Urothelium cell line (cell line): ENCODE measurements at regions not wholly inside any gene's neighbourhood (a gene's known extent, or its start where the extent isn't known, plus 50 kb on each side); places are given as distances from the start of the nearest gene placed in this dataset.
"Not testable (repeated sequence)": the region's sequence is repeated elsewhere in the genome, so short reads cannot be mapped to it uniquely, and the experiment has no call there.

Source experiments
- DNase-seq: peaks from one replicate; pipeline ENCODE4 v3.0.0; 2011; ENCODE audit warnings: low spot score, mixed read lengths
- FAIRE-seq: peaks from 2 replicates; lab custom pipeline; 2011; peaks lifted over from hg19 to GRCh38; lab: Jason Lieb, UNC

- DNase-seq: no peak
- no peak for FAIRE-seq
Measured at GRCh38 chr14:83247924-83248639, 1714.4 kb upstream of the SEL1L start.

DNA sequence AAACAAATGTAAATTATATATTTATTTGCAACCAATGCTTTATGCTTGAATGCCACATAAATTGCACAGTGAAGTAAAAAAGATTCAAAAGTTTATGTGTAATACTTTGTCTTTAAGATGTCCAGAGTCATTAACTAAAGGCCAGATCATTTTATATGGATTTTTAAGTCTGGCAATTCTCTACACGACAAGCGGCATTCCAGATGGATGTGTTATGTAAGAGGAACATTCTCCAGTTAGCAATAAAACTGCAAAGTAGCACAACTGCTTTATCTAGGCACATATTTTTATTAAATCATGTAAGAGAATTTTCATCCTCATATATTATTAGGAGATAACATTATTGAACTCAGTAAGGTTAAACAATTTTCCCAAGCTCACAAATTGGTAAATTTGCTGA, 1717.7 kb upstream of the SEL1L start:
- DNase-seq (no peak), FAIRE-seq (no peak)

- no peak for FAIRE-seq
- DNase-seq: no peak
Measured at GRCh38 chr14:83253870-83254269, 1720.2 kb upstream of the SEL1L start.

DNA sequence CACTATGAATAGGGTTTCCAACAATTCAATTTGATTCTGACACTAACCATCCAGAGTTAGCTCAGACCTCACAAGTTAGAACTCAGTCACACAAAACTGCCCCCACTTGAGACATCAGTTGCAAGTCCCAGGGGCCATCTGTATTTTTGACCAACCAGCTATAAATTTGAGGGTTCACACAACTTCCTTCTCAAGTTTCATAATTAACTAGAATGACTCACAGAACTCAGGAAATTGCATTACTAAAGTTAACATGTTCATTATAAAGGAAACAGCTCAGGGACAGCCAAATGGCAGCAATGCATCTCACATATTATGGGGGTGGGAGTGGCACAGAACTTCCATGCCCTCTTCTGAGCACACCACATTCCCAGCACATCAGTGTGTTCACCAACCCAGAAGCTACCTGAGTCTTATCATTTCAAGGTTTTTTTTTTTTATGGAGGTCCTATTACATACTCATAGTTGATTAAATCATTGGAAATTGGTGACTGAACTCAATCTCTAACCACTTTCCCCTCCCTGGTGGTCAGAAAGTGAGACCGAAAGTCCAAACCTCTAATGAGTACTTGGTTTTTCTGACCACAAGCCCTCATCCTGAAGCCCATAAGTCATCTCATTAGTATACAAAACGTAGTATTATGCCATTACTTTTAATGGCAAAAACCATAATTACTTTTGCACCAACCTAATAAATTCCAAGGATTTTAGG, 1721.5 kb upstream of the SEL1L start:
- FAIRE-seq (no peak), DNase-seq (no peak)

DNA sequence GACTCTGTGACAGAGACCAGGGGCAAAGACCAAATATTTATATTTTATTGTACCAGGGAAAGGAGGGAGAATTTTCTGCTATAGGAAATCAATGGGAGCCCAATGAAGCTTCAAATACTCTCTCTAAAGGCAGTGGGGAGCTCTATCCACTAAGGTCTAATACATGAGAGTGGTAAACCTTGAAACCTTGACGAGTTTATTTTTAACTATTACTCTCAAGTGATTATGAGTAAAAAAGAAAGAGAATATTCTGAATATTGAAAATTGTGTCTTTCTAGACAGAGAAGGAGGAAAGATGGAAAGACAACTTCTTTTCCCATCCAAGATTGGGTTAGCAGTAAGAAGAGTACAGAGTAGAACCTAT, 1722.1 kb upstream of the SEL1L start:
- no peak for FAIRE-seq

DNA sequence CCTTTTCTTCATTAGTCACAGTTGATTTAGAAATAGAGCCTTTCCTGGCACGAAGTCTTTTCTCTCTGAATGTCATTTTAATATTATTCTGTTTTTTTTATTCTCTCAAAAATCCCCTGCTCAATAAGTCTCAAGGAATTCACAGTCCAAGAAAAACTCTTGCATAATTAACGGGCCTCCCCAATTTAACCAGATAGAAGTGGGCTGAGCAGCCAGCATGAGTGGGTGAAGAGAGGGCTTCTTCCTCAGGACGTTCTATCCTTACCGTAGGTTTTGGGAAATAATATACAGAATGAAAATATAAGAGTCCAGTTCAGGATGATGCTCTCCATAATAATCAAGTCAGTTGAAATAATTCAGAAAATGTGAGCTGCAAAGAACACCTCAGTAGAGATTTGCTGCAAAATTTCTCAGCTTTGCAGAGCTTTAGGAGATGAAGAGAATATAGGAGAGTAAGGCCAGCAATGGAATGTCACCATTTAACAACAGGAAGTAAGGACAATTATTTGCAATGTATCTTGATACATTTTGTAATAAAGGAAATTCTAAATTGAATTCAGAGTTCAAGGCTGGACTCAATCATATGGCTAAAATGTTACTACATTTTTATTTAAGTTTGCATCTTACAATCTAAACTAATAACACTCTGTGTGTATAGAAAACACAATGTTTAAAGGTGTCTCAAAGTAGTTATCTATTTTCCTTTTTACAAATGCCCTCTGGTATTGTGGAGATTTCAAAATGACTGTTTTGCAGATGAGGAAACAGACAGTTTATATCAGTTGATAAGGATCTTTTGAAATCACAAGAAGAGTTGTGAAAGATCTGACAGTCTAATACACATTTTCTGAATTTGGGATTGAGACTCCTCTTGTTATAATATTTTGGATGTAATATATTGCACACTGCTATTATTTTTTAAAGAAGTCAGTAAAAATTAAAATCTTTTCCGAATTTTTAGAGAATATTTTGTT, 1724.1 kb upstream of the SEL1L start:
- FAIRE-seq (no peak), DNase-seq (no peak)

More for the DNA sequence above, 1722.1 kb upstream of the SEL1L start:
- DNase-seq: no peak

GRCh38 chr14:83260751-83261150, 1727.1 kb upstream of the SEL1L start:
- DNase-seq: no peak
- no peak for FAIRE-seq

- FAIRE-seq (no peak), DNase-seq (no peak)
Measured at GRCh38 chr14:83269583-83269982, 1735.9 kb upstream of the SEL1L start.

DNA sequence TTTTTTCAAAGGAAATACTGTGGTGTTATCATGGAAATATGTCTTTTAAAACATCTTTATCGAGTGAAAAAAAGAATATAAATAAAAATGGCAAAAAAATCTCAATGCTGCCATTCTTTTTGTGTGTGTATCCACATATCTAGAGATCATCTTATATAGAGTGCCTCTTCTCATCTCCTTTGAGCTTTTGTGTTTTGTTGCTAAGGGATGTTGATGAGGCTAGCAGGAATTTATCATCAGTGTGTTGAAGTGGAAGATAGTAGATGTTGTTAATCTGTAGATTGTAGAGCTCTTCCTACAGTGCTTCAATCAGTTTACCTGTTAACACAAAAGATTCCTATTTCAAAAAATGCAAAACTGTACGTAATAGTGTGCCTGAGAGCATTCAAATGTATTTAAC, 1738.0 kb upstream of the SEL1L start:
- DNase-seq: no peak
- FAIRE-seq: no peak

GRCh38 chr14:83280719-83281118, 1747.1 kb upstream of the SEL1L start:
- DNase-seq (no peak), FAIRE-seq (no peak)

DNA sequence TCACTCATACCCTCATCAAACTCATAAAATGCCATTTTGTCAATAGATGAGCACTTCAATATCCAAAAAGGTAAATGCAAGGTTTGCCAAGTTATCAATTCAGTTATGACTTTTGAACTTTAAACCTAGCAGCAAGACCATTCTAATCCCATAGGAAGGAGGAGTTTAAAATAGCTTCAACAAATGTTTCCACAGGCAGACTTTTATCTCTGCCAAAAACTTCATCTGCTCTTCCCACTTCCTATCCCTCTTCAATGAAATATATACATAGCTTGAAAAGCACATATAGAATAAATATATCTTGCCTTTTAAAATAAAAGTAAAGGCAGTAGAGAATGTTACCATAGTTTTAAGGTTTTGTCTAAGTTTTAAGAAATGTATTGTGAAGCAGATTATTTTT, 1749.1 kb upstream of the SEL1L start:
- DNase-seq (no peak), FAIRE-seq (no peak)

GRCh38 chr14:83287300-83287699, 1753.6 kb upstream of the SEL1L start:
- no peak for FAIRE-seq
- no peak for DNase-seq

DNA sequence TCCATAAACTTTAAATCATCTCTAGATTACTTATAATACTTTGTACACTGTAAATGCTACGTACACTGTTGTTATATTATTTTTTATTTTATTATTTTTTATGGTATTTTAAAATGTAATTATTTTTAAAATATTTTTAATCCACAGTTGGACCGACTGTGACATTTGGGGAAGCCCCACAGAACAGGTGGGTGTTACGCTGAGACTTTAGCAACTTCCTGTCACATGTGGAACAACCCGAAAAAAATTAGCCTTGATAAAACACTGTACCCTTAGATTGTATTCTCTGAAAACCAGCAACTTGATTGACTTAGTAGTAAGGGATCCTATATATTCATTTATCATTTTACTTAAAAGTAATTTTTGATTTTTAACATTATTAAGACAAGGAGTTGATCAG, 1755.7 kb upstream of the SEL1L start:
- no peak for FAIRE-seq
- no peak for DNase-seq

- no peak for FAIRE-seq
- no peak for DNase-seq
Measured at GRCh38 chr14:83289896-83290295, 1756.2 kb upstream of the SEL1L start.

- FAIRE-seq: no peak
- DNase-seq: no peak
Measured at GRCh38 chr14:83290447-83290846, 1756.8 kb upstream of the SEL1L start.

GRCh38 chr14:83291714-83292113, 1758.1 kb upstream of the SEL1L start:
- FAIRE-seq (no peak), DNase-seq (no peak)

DNA sequence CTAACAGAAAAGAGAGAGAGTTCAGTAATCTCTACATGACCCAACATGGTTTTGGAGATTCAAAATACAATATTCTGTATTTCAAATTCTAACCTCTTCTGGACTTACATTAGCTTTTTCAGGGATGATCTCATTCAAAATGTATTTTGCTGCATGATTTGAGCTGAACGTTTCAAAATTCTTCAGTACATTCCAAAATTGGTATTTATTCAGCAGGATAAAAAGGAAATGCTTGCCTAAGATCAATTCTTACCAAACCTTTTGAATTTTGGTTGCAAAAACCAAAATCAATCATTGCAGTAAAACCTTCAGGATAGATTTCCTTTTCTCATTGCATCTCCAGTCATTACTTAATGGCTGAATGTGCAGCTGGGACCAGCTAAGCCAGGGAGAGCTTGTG, 1761.3 kb upstream of the SEL1L start:
- FAIRE-seq: no peak
- DNase-seq: no peak

DNA sequence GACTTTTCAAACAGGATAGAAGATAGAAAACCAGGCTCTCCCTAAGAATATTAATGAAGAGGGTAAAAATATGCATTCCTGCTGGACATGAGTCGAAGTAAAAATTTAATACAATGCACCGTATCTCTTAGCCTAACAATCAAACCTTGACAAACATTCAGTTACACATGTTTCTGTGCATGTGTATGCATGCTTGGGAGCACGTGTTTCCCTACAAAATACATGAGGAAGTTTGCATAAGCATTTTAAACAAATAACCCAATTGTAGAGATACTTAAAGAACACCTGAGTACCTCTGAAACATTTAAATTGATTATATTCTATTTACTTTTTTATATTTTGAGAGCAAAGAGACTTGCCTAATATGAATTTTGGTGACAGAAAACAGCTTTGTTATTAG, 1763.7 kb upstream of the SEL1L start:
- FAIRE-seq (no peak), DNase-seq (no peak)

GRCh38 chr14:83298016-83298415, 1764.4 kb upstream of the SEL1L start:
- DNase-seq: not testable (repeated sequence)
- FAIRE-seq: peak; percentile 9

GRCh38 chr14:83300476-83301064, 1766.9 kb upstream of the SEL1L start:
- peak; percentile 8 for DNase-seq
- FAIRE-seq: no peak

GRCh38 chr14:83301791-83302190, 1768.1 kb upstream of the SEL1L start:
- FAIRE-seq (no peak), DNase-seq (no peak)
